NOMO-1 treated with dmso at 0.1 percent for 144 hours (cell line): ENCODE measurements at regions not wholly inside any gene's neighbourhood (a gene's known extent, or its start where the extent isn't known, plus 50 kb on each side); places are given as distances from the start of the nearest gene placed in this dataset.
"Not testable (repeated sequence)": the region's sequence is repeated elsewhere in the genome, so short reads cannot be mapped to it uniquely, and the experiment has no call there.

Experiments
- DNase-seq: peaks from one replicate; lab custom pipeline; 2025; ENCODE audit not compliant: unreplicated experiment; lab: John Stamatoyannopoulos, UW

DNA sequence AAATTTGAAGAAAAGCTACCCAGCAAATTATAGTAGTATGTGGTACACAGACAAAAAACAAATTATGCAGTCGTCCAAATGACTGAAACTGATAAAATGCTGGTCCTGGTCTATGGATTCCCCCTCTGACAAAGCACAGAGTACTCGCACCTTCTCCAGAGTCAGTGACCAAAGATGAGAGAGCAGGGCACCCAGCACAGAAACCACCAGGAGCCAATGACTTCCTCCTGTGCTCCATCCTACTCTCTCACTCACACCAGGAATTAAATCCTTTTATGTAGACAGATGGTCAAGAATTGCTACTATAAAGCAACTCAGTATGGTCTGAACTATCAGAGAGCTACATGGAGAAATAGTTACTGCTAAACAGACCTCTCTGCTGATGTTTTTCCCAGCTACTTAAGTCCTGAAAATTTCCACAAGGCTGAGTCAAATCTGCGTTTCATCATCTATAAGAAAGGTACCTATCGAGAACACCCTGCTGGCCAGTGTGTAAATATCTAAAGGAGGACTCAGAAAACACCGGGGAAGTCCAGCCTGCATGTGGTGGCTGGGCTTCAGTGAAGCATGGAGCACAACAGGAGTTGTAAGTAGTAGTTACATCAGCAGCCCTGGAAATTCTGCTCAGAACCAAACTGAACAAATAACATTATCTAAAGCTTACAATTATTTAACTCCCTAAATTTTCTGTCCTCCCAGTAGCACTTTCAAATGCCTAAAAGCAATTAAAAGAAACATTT, 84.5 kb upstream of the FBXO28 start:
- DNase-seq = not testable (repeated sequence)

DNA sequence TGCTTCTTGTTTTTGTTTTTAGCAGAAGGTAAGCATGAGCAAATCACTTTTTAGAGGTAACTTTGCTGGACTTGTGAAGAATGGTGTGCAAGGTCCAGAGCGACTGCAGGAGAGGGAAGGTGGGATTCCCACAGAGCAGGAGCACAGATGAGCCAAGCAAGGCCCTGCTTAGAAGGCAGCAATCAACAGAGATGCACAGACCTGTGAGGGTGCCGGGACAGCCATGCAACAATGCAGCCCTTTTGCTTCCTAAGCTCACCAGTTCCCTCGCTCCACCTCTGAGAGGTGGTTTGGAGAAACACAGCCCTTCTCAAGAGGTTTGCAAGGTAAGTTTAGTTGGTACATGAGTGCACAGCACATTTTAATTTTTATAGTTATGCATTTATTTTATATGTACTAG, 85.1 kb upstream of the FBXO28 start:
- not testable (repeated sequence) for DNase-seq

DNA sequence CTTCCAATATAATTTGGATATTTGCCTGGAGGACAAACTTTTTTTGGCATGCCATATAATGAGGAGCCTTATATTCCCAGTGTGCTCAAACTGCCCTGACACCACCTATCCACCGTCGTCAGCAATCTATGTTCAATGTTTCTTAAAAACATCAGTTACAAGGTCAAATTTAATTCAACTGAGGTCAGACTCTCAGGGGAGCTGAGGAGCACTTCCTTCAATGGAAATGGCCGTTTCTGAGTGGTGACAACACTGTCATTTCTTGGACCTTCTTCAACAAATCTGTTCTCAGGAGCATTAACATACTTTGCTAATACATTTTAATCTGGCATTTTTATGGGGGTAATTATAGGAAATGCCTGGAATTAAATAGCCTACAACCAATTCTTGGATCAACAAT, 90.8 kb upstream of the FBXO28 start:
- not testable (repeated sequence) for DNase-seq

DNA sequence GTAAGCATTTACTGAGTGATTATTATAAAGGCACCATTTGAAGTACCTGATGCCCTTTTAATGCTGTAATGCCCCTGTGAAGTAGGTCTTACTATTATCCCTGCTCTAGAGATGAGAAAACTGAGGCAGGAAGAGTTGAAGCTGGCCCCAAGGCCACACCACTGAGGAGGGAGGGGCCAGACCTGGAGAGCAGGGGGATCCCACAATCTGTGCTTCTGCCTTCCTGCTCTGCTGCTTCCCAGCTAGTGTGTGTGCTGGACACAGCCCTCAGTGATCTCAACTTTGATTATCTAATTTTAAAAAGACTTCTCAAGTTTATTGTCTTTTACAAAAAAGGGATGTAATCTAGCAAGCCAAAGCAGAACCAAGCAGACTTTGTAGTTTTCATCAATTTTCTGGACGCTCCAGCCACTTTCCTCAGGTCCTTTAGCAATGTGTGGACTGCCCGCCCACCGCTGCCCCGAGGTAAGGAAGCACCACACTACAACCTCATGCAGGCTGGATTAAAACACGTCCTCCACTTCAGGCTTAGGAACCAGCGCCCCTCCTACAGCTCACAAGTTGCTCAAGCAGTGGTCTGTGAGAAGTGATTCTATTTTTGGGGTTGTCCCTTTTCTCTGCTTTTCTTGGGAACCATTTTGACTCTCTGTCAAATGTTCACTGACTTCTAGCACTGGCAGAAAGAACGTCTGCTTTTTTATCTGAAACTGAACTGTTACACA, 91.5 kb upstream of the FBXO28 start:
- DNase-seq = not testable (repeated sequence)

DNA sequence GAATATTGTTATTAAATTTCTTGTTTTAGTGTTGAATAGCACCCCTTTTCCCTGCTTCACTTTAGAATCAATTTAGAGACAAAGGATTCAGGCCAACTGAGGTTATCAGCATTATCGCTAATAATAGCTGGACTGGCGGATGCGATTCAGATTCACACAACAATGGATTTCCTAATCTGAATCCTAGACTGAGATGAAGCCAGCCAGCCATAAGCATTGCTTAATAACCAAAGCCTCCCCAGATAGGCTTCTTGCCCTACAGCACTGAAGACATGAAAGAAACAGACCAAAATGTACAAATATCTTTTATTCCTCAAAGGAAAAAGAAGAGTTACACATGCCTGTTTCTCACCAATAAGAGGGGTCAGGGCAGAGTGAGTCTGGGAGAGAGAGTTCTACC, 94.0 kb upstream of the FBXO28 start:
- not testable (repeated sequence) for DNase-seq

DNA sequence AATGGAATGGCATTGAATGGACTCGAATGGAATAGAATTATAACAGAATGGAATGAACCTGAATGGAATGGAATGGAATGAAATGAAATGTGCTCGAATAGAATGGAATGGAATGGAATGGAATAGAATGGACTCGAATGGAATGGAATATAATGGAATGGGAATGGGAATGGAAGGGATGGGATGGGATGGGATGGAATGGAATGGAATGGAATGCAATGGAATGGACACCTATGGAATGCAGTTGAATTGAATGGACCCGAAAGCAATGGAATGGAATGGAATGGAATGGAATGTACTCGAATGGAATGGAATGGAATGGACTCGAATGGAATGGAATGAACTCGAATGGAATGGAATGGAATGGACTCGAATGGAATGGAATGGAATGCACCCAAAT, 98.1 kb upstream of the FBXO28 start:
- not testable (repeated sequence) for DNase-seq

DNA sequence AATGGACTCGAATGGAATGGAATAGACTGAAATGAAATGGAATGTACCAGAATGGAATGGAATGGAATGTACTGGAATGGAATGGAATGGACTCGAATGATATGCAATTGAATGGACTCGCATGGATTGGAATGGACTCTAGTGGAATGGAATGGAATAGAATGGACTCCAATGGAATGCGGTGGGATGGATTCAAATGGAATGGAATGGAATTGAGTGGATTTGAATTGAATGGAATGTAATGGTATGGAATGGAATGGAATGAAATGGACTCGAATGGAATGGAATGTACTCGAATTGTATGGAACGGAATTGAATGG, 99.6 kb upstream of the FBXO28 start:
- DNase-seq = no peak

DNA sequence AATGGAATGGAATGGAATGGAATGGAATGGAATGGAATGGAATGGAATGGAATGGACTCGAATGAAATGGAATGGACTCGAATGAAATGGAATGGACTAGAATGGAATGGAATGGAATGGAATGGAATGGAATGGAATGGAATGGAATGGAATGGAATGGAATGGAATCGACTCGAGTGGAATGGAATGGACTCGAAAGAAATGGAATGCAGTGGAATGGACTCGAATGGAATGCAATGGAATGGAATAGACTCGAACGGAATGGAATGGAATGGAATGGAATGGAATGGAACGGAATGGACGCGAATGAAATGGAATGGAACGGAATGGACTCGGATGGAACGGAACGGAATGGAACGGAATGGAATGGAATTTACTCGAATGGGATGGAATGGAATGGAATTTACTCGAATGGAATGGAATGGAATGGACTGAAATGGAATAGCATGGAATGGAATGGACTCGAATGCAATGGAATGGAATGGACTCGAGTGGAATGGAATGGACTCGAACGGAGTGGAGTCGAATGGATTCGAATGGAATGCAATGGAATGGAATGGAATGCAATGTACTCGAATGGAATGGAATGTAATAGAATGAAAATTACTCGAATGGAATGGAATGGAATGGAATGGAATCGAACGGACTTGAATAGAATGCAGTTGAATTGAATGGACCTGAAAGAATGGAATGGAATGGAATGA, 100.1 kb upstream of the FBXO28 start:
- DNase-seq = not testable (repeated sequence)

DNA sequence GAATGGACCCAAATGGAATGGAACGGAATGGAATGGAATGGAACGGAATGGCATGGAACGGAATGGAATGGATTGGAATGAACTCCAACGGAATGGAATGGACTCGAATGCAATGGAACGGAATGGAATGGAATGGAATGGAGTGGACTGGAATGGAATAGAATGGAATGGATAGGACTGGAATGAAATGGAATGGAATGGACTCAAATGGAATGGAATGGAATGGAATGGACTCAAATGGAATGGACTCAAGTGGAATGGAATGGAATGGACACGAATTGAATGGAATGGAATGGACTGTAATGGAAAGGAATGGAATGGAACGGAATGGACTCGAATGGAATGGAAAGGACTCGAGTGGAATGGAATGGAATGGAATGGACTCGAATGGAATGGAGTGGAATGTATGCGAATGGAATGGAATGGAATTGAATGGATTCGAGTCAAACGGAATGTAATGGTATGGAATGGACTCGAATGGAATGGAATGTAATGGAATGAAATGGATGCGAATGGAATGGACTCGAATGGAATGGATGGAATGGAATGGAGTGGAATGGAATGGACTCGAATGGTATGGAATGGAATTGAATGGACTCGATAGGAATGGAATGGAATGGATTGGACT, 101.0 kb upstream of the FBXO28 start:
- DNase-seq = not testable (repeated sequence)

DNA sequence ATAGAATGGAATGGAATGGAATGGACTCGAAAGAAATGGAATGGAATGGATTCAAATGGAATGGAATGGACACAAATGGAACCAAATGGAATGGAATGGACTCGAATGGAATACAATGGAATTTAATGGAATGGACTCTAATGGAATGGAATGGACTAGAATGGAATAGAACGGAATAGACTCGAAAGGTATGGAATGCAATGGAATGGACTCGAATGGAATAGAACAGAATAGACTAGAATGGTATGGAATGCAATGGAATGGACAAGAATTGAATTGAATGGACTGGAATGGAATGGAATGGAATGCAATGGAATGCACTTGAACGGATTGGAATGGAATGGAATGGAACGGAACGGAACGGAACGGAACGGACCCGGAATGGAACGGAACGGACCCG, 101.7 kb upstream of the FBXO28 start:
- DNase-seq = not testable (repeated sequence)

DNA sequence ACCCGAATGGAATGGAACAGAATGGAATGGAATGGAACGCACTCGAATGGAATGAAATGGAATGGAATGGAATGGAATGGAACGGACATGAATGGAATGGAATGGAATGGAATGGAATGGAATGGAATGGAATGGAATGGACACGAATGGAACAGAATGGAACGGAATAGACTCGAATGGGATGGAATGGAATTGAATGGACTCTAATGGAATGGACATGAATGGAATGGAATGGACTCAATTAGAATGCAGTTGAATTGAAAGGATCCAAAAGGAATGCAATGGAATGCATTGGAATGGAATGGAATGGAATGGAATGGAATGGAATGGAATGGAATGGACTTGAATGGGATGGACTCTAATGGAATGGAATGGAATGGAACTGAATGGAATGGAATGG, 102.2 kb upstream of the FBXO28 start:
- DNase-seq = not testable (repeated sequence)

DNA sequence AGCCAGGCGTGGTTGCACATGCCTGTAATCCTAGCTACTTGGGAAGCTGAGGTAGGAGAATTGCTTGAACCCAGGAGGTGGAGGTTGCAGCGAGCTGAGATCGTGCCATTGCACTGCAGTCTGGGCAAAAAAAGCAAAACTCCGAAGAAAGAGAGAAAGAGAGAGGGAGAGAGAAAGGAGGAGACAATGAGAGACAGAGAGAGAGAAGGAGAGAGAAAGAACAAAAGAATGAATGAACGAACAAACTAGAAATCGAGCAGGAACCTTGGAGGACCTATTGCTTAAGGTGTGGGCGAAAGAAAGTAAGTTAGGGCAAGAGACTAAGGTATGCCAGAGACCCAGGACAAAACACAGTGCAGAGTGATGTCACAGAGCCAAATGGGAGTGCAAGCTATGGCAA, 102.8 kb upstream of the FBXO28 start:
- not testable (repeated sequence) for DNase-seq

DNA sequence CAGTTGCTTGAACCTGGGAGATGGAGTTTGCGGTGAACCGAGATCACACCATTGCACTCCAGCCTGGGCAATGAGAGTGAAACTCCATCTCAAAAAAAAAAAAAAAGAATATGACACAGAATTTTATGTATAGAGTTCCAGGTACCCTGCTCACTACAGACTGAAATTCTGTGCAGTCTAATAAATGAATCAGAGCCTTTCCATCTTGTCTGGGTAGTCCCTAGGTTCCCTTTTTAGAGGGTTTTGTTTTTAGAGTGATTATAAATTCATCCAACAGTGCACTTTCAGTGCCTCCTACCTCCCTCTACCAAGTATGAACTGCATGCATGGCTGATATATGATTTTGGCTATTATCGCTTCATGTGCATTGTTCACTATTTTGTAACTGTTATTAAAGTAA, 107.9 kb upstream of the FBXO28 start:
- not testable (repeated sequence) for DNase-seq

DNA sequence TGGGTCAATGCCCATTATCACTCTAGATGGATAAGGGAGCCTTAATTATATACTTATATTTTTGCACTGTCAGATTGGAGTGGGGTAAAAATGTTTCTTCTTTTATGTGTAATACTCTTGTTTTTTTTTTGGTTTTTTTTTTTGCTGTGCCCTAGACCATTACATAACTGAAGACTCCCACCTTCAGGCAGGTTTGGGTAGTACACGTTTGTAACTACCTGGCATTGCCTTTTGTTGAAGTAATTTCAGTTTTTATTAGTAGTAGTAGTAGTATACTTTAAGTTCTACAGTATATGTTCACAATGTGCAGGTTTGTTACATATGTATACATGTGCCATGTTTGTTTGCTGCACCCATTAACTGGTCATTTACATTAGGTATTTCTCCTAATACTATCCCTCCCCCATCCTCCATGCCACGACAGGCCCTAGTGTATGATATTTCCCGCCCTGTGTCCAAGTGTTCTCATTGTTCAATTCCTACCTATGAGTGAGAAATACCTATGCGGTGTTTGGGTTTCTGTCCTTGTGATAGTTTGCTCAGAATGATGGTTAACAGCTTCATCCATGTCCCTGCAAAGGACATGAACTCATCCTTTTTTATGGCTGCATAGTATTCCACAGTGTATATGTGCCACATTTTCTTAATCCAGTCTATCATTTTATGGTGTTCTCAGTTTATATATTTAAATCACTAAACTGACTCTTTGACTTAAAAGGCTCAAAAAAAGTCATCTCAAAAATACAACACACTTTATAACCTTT, 109.2 kb upstream of the FBXO28 start:
- not testable (repeated sequence) for DNase-seq

DNA sequence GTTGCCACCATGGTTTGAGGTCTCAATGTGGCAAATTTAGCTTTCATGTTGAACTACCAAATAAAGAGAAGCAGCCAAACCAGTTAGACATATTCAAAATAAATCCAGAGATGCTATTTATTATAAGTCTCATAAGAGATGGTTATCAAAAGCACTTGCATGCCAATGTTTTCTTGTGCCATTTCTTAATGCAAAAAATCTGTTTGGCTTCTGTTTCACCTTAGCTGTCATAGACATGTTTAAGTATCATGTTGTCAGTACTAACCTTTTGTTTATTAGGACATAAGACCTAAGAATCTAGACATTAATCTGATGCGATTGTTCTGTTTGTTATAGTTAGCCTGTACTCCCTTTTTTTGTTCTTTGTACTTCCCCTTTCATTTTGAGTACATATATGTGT, 110.0 kb upstream of the FBXO28 start:
- not testable (repeated sequence) for DNase-seq

DNA sequence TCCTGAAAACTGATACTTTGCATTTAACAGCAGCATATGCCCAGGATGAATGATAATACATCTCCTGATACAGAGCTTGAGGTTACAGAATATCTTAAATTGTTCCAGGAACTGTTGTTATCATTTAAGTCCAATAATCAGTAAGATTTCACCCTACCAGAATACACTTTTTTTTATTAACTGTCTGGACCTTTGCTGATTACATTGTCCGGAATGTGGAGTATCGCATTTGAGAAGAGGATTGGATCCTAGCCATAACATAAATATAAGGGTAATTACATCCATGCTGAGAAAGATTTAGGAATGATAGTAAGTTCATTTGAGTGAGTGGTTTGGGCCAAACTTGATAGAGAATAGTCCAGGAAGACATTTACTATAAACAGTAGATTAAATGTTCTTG, 112.2 kb upstream of the FBXO28 start:
- DNase-seq = not testable (repeated sequence)

DNA sequence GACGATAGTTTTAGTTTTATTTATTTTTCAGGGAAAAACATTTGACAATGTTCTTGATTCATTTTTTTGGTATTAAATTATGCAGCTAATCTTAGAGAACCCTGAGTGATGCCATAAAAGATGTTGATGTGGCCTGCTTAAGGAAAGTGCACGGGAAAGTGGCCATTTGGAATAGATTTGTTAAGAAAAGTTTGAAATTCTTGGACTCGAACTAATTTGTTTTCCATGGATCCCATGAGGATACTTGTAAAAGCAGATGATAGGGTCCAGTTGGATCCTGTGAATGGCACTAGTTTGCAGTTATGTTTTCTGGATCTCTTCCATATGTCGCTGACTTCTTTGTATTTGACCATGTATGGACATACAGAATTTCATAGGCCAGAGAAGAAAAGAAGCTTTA, 114.2 kb upstream of the FBXO28 start:
- not testable (repeated sequence) for DNase-seq

DNA sequence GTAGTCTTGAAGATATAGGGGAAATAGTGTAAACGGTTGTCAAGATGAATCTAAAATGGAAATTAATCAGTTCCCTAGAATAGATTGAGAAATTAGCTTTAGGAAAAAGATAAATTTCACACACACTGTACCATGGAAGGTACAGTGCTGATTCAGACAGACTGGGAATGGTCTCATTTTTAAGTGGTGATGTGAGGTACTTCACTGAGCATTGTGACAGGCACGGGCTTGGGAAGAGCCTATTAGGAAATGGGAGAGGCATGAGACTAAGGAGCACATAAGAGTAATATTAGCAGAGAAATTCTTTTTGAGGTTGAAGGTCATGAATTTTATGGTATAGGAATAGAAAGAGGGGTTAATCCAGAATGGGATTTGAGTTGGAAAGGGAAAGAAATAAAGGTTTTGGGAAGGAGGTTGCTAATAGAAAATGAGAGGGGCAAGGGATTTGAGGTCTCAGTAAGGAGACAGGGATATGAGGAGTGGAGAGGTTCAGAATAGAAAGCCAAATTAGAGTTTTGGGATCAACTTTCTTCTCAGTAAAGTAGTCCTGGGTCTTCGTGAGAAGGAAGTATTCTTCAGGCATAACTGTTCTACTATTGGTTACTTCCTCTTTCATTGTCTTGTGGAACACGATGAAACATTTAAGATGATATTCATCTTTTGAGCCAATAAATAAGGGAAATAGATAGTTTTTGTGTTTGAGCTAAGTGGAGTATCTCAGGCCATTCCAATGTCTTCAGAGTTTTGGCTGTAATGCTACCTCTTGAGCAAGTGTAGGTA, 115.0 kb upstream of the FBXO28 start:
- DNase-seq = peak; percentile 3

DNA sequence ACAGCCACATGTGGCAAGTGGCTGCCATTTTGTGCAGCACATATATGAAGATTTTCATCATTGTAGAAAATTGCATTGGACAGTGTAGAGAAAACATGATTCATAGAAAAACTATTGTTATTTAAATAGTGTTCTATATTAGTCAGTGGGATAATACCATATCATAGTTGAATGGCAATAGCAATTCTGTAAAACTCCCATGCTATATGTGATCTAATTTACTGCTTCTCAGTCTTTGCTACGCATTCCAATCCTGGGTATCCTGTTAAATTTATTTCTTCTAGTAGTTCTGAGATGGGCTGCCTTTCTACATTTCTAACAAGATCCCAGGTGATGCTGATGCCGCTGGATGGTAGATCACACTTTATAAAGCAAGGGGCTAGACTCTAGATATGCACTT, 117.5 kb upstream of the FBXO28 start:
- not testable (repeated sequence) for DNase-seq
